ENCODE measurements at regions not wholly inside any gene's neighbourhood (a gene's known extent, or its start where the extent isn't known, plus 50 kb on each side); places are given as distances from the start of the nearest gene placed in this dataset.
"Not testable (repeated sequence)": the region's sequence is repeated elsewhere in the genome, so short reads cannot be mapped to it uniquely, and the experiment has no call there.

- TF ChIP-seq, protein P1, sequence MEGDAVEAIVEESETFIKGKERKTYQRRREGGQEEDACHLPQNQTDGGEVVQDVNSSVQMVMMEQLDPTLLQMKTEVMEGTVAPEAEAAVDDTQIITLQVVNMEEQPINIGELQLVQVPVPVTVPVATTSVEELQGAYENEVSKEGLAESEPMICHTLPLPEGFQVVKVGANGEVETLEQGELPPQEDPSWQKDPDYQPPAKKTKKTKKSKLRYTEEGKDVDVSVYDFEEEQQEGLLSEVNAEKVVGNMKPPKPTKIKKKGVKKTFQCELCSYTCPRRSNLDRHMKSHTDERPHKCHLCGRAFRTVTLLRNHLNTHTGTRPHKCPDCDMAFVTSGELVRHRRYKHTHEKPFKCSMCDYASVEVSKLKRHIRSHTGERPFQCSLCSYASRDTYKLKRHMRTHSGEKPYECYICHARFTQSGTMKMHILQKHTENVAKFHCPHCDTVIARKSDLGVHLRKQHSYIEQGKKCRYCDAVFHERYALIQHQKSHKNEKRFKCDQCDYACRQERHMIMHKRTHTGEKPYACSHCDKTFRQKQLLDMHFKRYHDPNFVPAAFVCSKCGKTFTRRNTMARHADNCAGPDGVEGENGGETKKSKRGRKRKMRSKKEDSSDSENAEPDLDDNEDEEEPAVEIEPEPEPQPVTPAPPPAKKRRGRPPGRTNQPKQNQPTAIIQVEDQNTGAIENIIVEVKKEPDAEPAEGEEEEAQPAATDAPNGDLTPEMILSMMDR (IDR thresholded peaks at IDR 0.05; ENCODE audit: unreplicated experiment): no peak
- Mint-ChIP-seq H3K27ac (ENCODE audit: unreplicated experiment) (no peak overlapping the region), H3K36me3 (ENCODE audit: insufficient read depth, unreplicated experiment) (no peaks in the 10 kb centered on the region), H3K27me3 (ENCODE audit: unreplicated experiment) (no peaks in the 10 kb centered on the region), H3K4me3 (ENCODE audit: low read depth, unreplicated experiment) (no peak overlapping the region), H3K9me3 (ENCODE audit: low read depth, unreplicated experiment) (peaks cover 13% of the 10 kb centered on the region), H3K4me1 (ENCODE audit: low read depth, unreplicated experiment) (no peaks in the 10 kb centered on the region)
- no peak for DNase-seq
- CTCF ChIA-PET: no interaction called here
- no TSS peak for BruUV-seq (replicated peaks)
- intact Hi-C loops (cut with micrococcal nuclease; ENCODE audit: unreplicated experiment): no loop called here
Observed at GRCh38 chr18:25493401-25493800, 141.4 kb upstream of the ZNF521 start.

DNA sequence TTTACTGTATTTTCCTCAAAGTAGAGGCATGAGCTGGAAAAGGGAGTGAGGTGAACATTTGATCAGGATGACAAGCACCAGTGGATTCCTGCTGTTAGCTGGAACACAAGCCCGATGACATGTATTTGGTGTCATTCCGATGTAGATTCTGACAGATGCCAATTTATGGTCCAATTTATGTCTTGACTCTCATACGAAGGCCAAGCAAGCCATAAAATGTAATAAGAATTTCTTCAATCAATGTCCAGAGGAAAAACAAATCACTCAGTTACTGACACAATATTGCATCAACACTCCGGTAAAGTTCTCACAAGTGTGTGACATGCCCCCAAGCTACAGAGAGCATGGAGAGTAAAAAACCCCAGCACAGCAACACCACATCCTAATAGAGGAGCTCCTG lies 138.3 kb upstream of the ZNF521 start:
- CTCF ChIA-PET: no interaction called here
- no peaks in the 10 kb centered on the region for H3K4me1 Mint-ChIP-seq (ENCODE audit: low read depth, unreplicated experiment)
- H3K27ac Mint-ChIP-seq (ENCODE audit: unreplicated experiment): no peak overlapping the region
- DNase-seq: no peak
- no peak overlapping the region for H3K4me3 Mint-ChIP-seq (ENCODE audit: low read depth, unreplicated experiment)
- no TSS peak for BruUV-seq (replicated peaks)
- H3K27me3 Mint-ChIP-seq (ENCODE audit: unreplicated experiment): no peaks in the 10 kb centered on the region
- intact Hi-C loops (cut with micrococcal nuclease; ENCODE audit: unreplicated experiment): no loop called here
- peaks cover 10% of the 10 kb centered on the region for H3K9me3 Mint-ChIP-seq (ENCODE audit: low read depth, unreplicated experiment)
- TF ChIP-seq, protein P1 (IDR thresholded peaks at IDR 0.05; ENCODE audit: unreplicated experiment): no peak
- H3K36me3 Mint-ChIP-seq (ENCODE audit: insufficient read depth, unreplicated experiment): no peaks in the 10 kb centered on the region

GRCh38 chr18:25473008-25473407 lies 121.0 kb upstream of the ZNF521 start:
- Mint-ChIP-seq H3K4me3 (ENCODE audit: low read depth, unreplicated experiment) (no peak overlapping the region), H3K9me3 (ENCODE audit: low read depth, unreplicated experiment) (peaks cover 8% of the 10 kb centered on the region), H3K36me3 (ENCODE audit: insufficient read depth, unreplicated experiment) (no peaks in the 10 kb centered on the region), H3K4me1 (ENCODE audit: low read depth, unreplicated experiment) (no peaks in the 10 kb centered on the region), H3K27ac (ENCODE audit: unreplicated experiment) (no peak overlapping the region), H3K27me3 (ENCODE audit: unreplicated experiment) (no peaks in the 10 kb centered on the region)
- intact Hi-C loops (cut with micrococcal nuclease; ENCODE audit: unreplicated experiment): no loop called here
- TF ChIP-seq, protein P1 (IDR thresholded peaks at IDR 0.05; ENCODE audit: unreplicated experiment): no peak
- BruUV-seq (replicated peaks): no TSS peak
- DNase-seq: no peak
- CTCF ChIA-PET: no interaction called here

GRCh38 chr18:25470756-25471524 lies 119.0 kb upstream of the ZNF521 start:
- BruUV-seq (replicated peaks); H3K27me3 Mint-ChIP-seq (ENCODE audit: unreplicated experiment); intact Hi-C loops (cut with micrococcal nuclease; ENCODE audit: unreplicated experiment); H3K4me1 Mint-ChIP-seq (ENCODE audit: low read depth, unreplicated experiment); H3K27ac Mint-ChIP-seq (ENCODE audit: unreplicated experiment); DNase-seq; H3K36me3 Mint-ChIP-seq (ENCODE audit: insufficient read depth, unreplicated experiment); H3K4me3 Mint-ChIP-seq (ENCODE audit: low read depth, unreplicated experiment); H3K9me3 Mint-ChIP-seq (ENCODE audit: low read depth, unreplicated experiment): not testable (repeated sequence)
- CTCF ChIA-PET: interaction anchor here (0.7 kb wide), 1 partner anchor 229 kb away, joined by 3 read pairs; no protein-coding TSS in a partner anchor

- no peaks in the 10 kb centered on the region for H3K4me1 Mint-ChIP-seq (ENCODE audit: low read depth, unreplicated experiment)
- CTCF ChIA-PET: interaction anchor here (0.7 kb wide), 1 partner anchor 230 kb away, joined by 3 read pairs; no protein-coding TSS in a partner anchor
- H3K27me3 Mint-ChIP-seq (ENCODE audit: unreplicated experiment): no peaks in the 10 kb centered on the region
- H3K36me3 Mint-ChIP-seq (ENCODE audit: insufficient read depth, unreplicated experiment): no peaks in the 10 kb centered on the region
- DNase-seq: no peak
- H3K9me3 Mint-ChIP-seq (ENCODE audit: low read depth, unreplicated experiment): peaks cover 3% of the 10 kb centered on the region
- BruUV-seq (replicated peaks): no TSS peak
- TF ChIP-seq, protein P1 (IDR thresholded peaks at IDR 0.05; ENCODE audit: unreplicated experiment): no peak
- H3K27ac Mint-ChIP-seq (ENCODE audit: unreplicated experiment): no peak overlapping the region
- intact Hi-C loops (cut with micrococcal nuclease; ENCODE audit: unreplicated experiment): no loop called here
- H3K4me3 Mint-ChIP-seq (ENCODE audit: low read depth, unreplicated experiment): no peak overlapping the region
Observed at GRCh38 chr18:25470062-25470461, 118.1 kb upstream of the ZNF521 start.
